SK-N-SH treated with all-trans-retinoic acid at 6 μM for 48 hours (cell line): ENCODE measurements at regions not wholly inside any gene's neighbourhood (a gene's known extent, or its start where the extent isn't known, plus 50 kb on each side); places are given as distances from the start of the nearest gene placed in this dataset.

ENCODE experiments used
- ATAC-seq: fragments of 200-7000 bp; cut with Tn5 transposase; 3 replicates; pipeline ENCODE4 v1.9.1; 2020; ENCODE audit warnings: mild to moderate bottlenecking, moderate library complexity
- ARNTL ChIP-seq: fragments of 450-650 bp; formaldehyde crosslinking; IDR thresholded peaks from 2 replicates; pipeline ENCODE4 v1.5.0; 2020; ENCODE audit warnings: low read depth, mild to moderate bottlenecking, moderate library complexity, borderline replicate concordance
- BACH2 ChIP-seq: fragments of 250-450 bp; sonication (Bioruptor Pico); IDR thresholded peaks from 2 replicates; pipeline ENCODE4 v1.9.0; 2021; ENCODE audit warnings: mild to moderate bottlenecking, borderline replicate concordance
- CSDC2 ChIP-seq: fragments of 250-450 bp; sonication (Bioruptor Pico); IDR thresholded peaks from 2 replicates; pipeline ENCODE4 v1.5.0; 2020; ENCODE audit warnings: mild to moderate bottlenecking, moderate library complexity
- ESRRG ChIP-seq: fragments of 250-450 bp; sonication (Bioruptor Pico); IDR thresholded peaks from 2 replicates; pipeline ENCODE4 v1.6.1; 2021; ENCODE audit warnings: mild to moderate bottlenecking
- GLIS3 ChIP-seq: fragments of 250-450 bp; sonication (Bioruptor Pico); IDR thresholded peaks from 2 replicates; pipeline ENCODE4 v1.5.0; 2020; ENCODE audit warnings: mild to moderate bottlenecking, moderate library complexity
- ISL1 ChIP-seq: fragments of 250-450 bp; sonication (Bioruptor Pico); IDR thresholded peaks from 2 replicates; pipeline ENCODE4 v2.1.2; 2022; ENCODE audit warnings: mild to moderate bottlenecking, moderate library complexity
- OSR1 ChIP-seq: fragments of 250-450 bp; sonication (Bioruptor Pico); IDR thresholded peaks from 2 replicates; pipeline ENCODE4 v1.8.0; 2022; ENCODE audit warnings: moderate library complexity, mild to moderate bottlenecking, inconsistent platforms
- PPARA ChIP-seq: fragments of 250-450 bp; sonication (Bioruptor Pico); IDR thresholded peaks from 2 replicates; pipeline ENCODE4 v1.5.0; 2020; ENCODE audit warnings: mild to moderate bottlenecking, borderline replicate concordance
- RARB ChIP-seq: fragments of 250-450 bp; sonication (Bioruptor Pico); IDR thresholded peaks from 2 replicates; pipeline ENCODE4 v1.8.0; 2021; ENCODE audit warnings: mild to moderate bottlenecking, moderate library complexity
- SNAI2 ChIP-seq: fragments of 250-450 bp; sonication (Bioruptor Pico); IDR thresholded peaks from 2 replicates; pipeline ENCODE4 v1.5.0; 2020; ENCODE audit warnings: mild to moderate bottlenecking, moderate library complexity
- TCF4 ChIP-seq: fragments of 250-450 bp; sonication (Bioruptor Pico); IDR thresholded peaks from 2 replicates; pipeline ENCODE4 v1.8.0; 2021; ENCODE audit warnings: mild to moderate bottlenecking, moderate library complexity, borderline replicate concordance
- TOX ChIP-seq: fragments of 250-450 bp; sonication (Bioruptor Pico); IDR thresholded peaks from 2 replicates; pipeline ENCODE4 v1.8.0; 2021; ENCODE audit warnings: mild to moderate bottlenecking, moderate library complexity, borderline replicate concordance
- ZC3H10 ChIP-seq: fragments of 250-450 bp; sonication (Bioruptor Pico); IDR thresholded peaks from 2 replicates; pipeline ENCODE4 v1.5.1; 2021; ENCODE audit warnings: mild to moderate bottlenecking, moderate library complexity
- ZFP3 ChIP-seq: fragments of 250-450 bp; sonication (Bioruptor Pico); IDR thresholded peaks from 2 replicates; pipeline ENCODE4 v1.5.0; 2020; ENCODE audit warnings: mild to moderate bottlenecking, moderate library complexity
- ZFP30 ChIP-seq: fragments of 450-650 bp; formaldehyde crosslinking; IDR thresholded peaks from 2 replicates; pipeline ENCODE4 v1.5.0; 2022; ENCODE audit warnings: mild to moderate bottlenecking, moderate library complexity
- ZNF565 ChIP-seq: fragments of 450-650 bp; formaldehyde crosslinking; conservative IDR thresholded peaks from 2 replicates; pipeline ENCODE4 v1.5.0; 2020; ENCODE audit warnings: low read depth, mild to moderate bottlenecking, moderate library complexity
- ZNF70 ChIP-seq: fragments of 450-650 bp; formaldehyde crosslinking; IDR thresholded peaks from 2 replicates; pipeline ENCODE4 v1.5.0; 2020; ENCODE audit warnings: mild to moderate bottlenecking, moderate library complexity
- ZNF8 ChIP-seq: fragments of 450-650 bp; formaldehyde crosslinking; IDR thresholded peaks from 2 replicates; pipeline ENCODE4 v1.5.0; 2020; ENCODE audit warnings: mild to moderate bottlenecking, moderate library complexity
- TF ChIP-seq, protein P1 (sequence below): fragments of 250-450 bp; sonication (Bioruptor Pico); IDR thresholded peaks from 2 replicates; pipeline ENCODE4 v1.8.0; 2020; ENCODE audit warnings: mild to moderate bottlenecking, moderate library complexity, borderline replicate concordance
- TF ChIP-seq, protein P2 (sequence below): fragments of 250-450 bp; sonication (Bioruptor Pico); IDR thresholded peaks from 2 replicates; pipeline ENCODE4 v1.5.0; 2020; ENCODE audit warnings: mild to moderate bottlenecking, moderate library complexity
- TF ChIP-seq, protein P3 (sequence below): fragments of 250-450 bp; sonication (Bioruptor Pico); IDR thresholded peaks from 2 replicates; pipeline ENCODE4 v1.5.1; 2021; ENCODE audit warnings: mild to moderate bottlenecking, moderate library complexity
- TF ChIP-seq, protein P4 (sequence below): fragments of 250-450 bp; sonication (Bioruptor Pico); IDR thresholded peaks from 2 replicates; pipeline ENCODE4 v1.5.1; 2020; ENCODE audit warnings: low read depth, mild to moderate bottlenecking, moderate library complexity
- TF ChIP-seq, protein P5 (sequence below): fragments of 250-450 bp; sonication (Bioruptor Pico); IDR thresholded peaks from 2 replicates; pipeline ENCODE4 v1.8.0; 2021; ENCODE audit warnings: low read depth, mild to moderate bottlenecking, moderate library complexity, borderline replicate concordance

DNA sequence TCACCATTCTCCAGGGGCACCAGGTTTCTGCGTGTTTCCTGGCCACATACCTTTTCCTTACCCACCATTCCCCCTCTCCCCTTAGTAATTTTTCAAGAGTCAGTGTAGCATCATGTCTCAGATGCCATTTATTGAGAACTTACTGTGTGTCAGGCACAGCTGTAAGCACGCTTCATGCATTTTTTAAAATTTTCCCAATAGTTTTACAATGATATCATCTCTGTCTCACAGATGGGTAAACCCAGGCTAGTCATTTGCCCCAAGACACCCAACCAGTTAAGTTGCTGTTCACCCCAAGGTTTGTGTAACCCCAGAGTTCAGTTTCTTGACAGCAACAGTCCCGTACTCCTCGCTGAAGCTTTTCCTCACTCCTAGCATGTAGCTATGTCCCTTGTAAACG is 56.4 kb upstream of the IRX3 start:
- TF ChIP-seq, protein P1, sequence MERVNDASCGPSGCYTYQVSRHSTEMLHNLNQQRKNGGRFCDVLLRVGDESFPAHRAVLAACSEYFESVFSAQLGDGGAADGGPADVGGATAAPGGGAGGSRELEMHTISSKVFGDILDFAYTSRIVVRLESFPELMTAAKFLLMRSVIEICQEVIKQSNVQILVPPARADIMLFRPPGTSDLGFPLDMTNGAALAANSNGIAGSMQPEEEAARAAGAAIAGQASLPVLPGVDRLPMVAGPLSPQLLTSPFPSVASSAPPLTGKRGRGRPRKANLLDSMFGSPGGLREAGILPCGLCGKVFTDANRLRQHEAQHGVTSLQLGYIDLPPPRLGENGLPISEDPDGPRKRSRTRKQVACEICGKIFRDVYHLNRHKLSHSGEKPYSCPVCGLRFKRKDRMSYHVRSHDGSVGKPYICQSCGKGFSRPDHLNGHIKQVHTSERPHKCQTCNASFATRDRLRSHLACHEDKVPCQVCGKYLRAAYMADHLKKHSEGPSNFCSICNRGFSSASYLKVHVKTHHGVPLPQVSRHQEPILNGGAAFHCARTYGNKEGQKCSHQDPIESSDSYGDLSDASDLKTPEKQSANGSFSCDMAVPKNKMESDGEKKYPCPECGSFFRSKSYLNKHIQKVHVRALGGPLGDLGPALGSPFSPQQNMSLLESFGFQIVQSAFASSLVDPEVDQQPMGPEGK (CRISPR knock-in tag), result no peak
- no peak for TF ChIP-seq ZNF70 (CRISPR knock-in tag)
- no peak for TF ChIP-seq ZNF565 (CRISPR knock-in tag)
- no peak for TF ChIP-seq ESRRG (CRISPR knock-in tag)
- TF ChIP-seq ZFP3, result no peak
- TF ChIP-seq, all 23 proteins: peak for 0
- no peak for ATAC-seq

DNA sequence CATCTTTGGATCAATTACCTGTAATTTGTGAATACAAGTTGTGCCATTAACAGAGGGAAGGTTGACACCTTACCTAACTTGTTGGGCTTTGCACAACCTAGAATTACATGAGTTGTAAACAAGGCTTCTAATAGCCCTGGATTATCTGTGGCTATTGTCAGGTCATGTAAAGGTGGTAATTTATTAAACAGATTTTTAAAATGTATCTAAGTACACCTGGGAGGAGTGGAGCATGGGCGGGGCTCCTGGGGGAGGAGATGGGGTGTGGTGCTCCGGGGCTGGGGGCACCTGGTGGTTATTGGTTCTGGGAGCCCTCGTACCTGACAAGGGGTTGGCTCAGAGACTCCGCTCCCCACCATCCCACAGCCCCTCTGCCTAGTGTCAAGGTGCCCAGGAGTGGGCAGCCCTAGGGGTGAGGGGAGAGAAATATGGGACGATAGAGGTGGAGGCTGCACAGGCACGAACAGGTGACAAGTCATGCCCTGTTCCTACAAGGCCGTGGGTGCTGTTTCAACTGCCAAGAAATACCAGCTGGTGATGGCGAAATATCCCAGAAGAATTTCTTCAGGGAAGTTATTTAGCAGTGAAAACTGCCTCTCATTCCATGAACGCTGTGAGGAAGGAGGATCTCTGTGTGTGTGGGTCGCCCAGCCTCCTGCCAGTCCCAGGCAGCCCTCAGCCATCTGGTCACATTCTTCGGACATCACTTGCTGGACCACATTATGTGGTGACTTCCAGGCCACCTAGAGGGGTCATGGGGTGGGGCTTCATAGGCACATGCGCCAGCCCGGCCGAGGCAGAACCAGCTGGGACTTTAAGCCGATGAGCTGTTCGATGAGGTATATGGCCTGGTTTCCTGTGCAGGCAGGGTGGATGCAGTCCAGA is 55.5 kb upstream of the IRX3 start:
- TF ChIP-seq ZFP3 (no peak), TCF4 (CRISPR knock-in tag) (no peak), ZNF8 (CRISPR knock-in tag) (no peak), PPARA (CRISPR knock-in tag) (no peak)
- no peak for ATAC-seq

DNA sequence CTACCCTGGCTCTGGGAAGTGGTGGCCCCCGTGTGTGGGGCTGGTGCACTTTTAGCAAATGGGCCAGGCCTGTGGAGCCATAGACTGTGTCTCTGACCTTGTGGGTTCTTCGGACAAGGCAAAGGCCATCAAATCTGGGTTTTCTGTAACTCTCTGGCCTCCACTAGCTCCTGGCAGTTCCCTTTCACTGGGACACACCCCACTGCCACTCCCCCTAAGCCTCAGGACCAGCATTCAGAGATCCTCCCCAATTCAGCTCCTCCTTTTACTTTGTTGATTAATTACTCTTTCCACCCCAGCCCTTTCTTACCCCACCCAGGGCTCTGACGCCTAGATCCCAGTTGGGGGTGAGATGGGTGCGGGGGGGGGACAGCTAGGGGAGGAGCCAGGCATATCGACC is 53.9 kb upstream of the IRX3 start:
- TF ChIP-seq ZNF565 (CRISPR knock-in tag), result no peak
- no peak for TF ChIP-seq BACH2 (CRISPR knock-in tag)
- TF ChIP-seq, protein P2, sequence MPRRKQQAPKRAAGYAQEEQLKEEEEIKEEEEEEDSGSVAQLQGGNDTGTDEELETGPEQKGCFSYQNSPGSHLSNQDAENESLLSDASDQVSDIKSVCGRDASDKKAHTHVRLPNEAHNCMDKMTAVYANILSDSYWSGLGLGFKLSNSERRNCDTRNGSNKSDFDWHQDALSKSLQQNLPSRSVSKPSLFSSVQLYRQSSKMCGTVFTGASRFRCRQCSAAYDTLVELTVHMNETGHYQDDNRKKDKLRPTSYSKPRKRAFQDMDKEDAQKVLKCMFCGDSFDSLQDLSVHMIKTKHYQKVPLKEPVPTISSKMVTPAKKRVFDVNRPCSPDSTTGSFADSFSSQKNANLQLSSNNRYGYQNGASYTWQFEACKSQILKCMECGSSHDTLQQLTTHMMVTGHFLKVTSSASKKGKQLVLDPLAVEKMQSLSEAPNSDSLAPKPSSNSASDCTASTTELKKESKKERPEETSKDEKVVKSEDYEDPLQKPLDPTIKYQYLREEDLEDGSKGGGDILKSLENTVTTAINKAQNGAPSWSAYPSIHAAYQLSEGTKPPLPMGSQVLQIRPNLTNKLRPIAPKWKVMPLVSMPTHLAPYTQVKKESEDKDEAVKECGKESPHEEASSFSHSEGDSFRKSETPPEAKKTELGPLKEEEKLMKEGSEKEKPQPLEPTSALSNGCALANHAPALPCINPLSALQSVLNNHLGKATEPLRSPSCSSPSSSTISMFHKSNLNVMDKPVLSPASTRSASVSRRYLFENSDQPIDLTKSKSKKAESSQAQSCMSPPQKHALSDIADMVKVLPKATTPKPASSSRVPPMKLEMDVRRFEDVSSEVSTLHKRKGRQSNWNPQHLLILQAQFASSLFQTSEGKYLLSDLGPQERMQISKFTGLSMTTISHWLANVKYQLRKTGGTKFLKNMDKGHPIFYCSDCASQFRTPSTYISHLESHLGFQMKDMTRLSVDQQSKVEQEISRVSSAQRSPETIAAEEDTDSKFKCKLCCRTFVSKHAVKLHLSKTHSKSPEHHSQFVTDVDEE (CRISPR knock-in tag), result no peak
- no peak for TF ChIP-seq ZFP3
- no peak for TF ChIP-seq TCF4 (CRISPR knock-in tag)
- no peak for TF ChIP-seq ZNF70 (CRISPR knock-in tag)
- TF ChIP-seq GLIS3 (CRISPR knock-in tag), result no peak
- no peak for TF ChIP-seq ZFP30
- TF ChIP-seq SNAI2, result no peak
- no peak for TF ChIP-seq ISL1 (CRISPR knock-in tag)
- TF ChIP-seq, protein P3, sequence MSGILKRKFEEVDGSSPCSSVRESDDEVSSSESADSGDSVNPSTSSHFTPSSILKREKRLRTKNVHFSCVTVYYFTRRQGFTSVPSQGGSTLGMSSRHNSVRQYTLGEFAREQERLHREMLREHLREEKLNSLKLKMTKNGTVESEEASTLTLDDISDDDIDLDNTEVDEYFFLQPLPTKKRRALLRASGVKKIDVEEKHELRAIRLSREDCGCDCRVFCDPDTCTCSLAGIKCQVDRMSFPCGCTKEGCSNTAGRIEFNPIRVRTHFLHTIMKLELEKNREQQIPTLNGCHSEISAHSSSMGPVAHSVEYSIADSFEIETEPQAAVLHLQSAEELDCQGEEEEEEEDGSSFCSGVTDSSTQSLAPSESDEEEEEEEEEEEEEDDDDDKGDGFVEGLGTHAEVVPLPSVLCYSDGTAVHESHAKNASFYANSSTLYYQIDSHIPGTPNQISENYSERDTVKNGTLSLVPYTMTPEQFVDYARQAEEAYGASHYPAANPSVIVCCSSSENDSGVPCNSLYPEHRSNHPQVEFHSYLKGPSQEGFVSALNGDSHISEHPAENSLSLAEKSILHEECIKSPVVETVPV (CRISPR knock-in tag), result no peak
- TF ChIP-seq OSR1 (CRISPR knock-in tag), result no peak
- TF ChIP-seq PPARA (CRISPR knock-in tag), result no peak
- no peak for TF ChIP-seq ARNTL
- no peak for TF ChIP-seq ZNF8 (CRISPR knock-in tag)
- TF ChIP-seq, protein P4, sequence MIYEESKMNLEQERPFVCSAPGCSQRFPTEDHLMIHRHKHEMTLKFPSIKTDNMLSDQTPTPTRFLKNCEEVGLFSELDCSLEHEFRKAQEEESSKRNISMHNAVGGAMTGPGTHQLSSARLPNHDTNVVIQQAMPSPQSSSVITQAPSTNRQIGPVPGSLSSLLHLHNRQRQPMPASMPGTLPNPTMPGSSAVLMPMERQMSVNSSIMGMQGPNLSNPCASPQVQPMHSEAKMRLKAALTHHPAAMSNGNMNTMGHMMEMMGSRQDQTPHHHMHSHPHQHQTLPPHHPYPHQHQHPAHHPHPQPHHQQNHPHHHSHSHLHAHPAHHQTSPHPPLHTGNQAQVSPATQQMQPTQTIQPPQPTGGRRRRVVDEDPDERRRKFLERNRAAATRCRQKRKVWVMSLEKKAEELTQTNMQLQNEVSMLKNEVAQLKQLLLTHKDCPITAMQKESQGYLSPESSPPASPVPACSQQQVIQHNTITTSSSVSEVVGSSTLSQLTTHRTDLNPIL (CRISPR knock-in tag), result no peak
- no peak for TF ChIP-seq ZC3H10 (CRISPR knock-in tag)
- TF ChIP-seq, all 23 proteins: peak for 0
- no peak for ATAC-seq

DNA sequence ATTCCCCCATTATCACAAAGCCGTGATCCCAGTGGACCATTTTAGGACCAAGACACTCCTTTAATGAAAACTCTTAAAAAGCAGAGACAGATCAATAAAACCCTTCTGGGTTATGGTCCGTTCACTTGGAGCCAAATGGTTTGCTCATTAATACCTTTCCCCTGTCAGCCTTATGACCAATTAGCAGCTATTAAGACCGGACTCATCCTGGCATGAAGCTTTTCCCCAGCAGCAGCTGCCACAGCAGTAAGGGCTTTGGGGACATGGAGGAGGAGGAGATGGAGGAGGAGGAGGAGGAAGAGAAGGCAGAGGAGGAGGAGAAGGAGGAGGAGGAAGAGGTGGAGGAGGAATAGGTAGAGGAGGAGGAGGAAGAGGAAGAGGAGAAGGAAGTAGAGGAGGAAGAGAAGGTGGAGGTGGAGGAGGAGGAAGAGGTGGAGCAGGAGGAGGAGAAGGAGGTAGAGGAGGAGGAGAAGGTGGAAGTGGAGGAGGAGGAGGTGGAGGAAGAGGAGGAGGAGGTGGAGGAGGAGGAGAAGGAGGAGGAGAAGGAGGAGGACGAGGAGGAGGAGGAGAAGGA is 50.1 kb upstream of the IRX3 start:
- ATAC-seq, result no peak

More for the DNA sequence above, 50.1 kb upstream of the IRX3 start:
- no peak for TF ChIP-seq TOX (CRISPR knock-in tag)
- TF ChIP-seq CSDC2 (CRISPR knock-in tag), result no peak
- no peak for TF ChIP-seq PPARA (CRISPR knock-in tag)
- TF ChIP-seq, protein P4 (CRISPR knock-in tag), result no peak
- no peak for TF ChIP-seq RARB (CRISPR knock-in tag)
- no peak for TF ChIP-seq BACH2 (CRISPR knock-in tag)
- TF ChIP-seq, protein P5, sequence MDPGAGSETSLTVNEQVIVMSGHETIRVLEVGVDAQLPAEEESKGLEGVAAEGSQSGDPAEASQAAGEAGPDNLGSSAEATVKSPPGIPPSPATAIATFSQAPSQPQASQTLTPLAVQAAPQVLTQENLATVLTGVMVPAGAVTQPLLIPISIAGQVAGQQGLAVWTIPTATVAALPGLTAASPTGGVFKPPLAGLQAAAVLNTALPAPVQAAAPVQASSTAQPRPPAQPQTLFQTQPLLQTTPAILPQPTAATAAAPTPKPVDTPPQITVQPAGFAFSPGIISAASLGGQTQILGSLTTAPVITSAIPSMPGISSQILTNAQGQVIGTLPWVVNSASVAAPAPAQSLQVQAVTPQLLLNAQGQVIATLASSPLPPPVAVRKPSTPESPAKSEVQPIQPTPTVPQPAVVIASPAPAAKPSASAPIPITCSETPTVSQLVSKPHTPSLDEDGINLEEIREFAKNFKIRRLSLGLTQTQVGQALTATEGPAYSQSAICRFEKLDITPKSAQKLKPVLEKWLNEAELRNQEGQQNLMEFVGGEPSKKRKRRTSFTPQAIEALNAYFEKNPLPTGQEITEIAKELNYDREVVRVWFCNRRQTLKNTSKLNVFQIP (CRISPR knock-in tag), result no peak
- no peak for TF ChIP-seq ISL1 (CRISPR knock-in tag)
- no peak for TF ChIP-seq ZC3H10 (CRISPR knock-in tag)
- TF ChIP-seq ZNF70 (CRISPR knock-in tag), result no peak
